ENCODE measurements at regions not wholly inside any gene's neighbourhood (a gene's known extent, or its start where the extent isn't known, plus 50 kb on each side); places are given as distances from the start of the nearest gene placed in this dataset.

- BruUV-seq (replicated peaks) = no TSS peak
- Histone ChIP-seq H4K20me1 (ENCODE audit: insufficient read depth) (no peaks in the 10 kb centered on the region), H3K9ac (ENCODE audit: low read length) (no peak overlapping the region), H3K9me3 (ENCODE audit: control insufficient read depth in 1 of 2, insufficient read depth in 1 of 2, low read depth in 1 of 2, low read length in 2 of 2) (peaks cover 7 to 16% of the 10 kb centered on the region in 2 experiments; a peak in 2 of 4 replicates), H3K4me3 (replicated peaks in 1 of 2; ENCODE audit: low read depth in 1 of 2, low read length in 2 of 2) (no peak overlapping the region), H3K27me3 (ENCODE audit: insufficient read depth, low read length) (no peaks in the 10 kb centered on the region), H3K4me2 (ENCODE audit: low read length) (no peak overlapping the region), H2AFZ (ENCODE audit: low read depth, low read length, poor library complexity, severe bottlenecking) (no peak overlapping the region), H3K36me3 (ENCODE audit: control insufficient read depth in 1 of 2, insufficient read depth in 2 of 2, low read length in 2 of 2) (no peaks in the 10 kb centered on the region), H3K4me1 (ENCODE audit: control insufficient read depth in 1 of 2, insufficient read depth in 2 of 2, low read length in 2 of 2) (no peaks in the 10 kb centered on the region), H3K27ac (ENCODE audit: low read depth, low read length) (no peak overlapping the region), H3K79me2 (ENCODE audit: insufficient read depth, low read length) (no peaks in the 10 kb centered on the region), H3K9me2 (ENCODE audit: insufficient read depth) (no peaks in the 10 kb centered on the region)
- intact Hi-C loops (cut with micrococcal nuclease) = no loop called here
- TF ChIP-seq EZH2phosphoT487 (IDR thresholded peaks at IDR 0.05; ENCODE audit: borderline replicate concordance) = no peak
- ChIA-PET CTCF (no interaction called here), RAD21 (ENCODE audit: low non-redundant PET in 1 of 2, low total read pairs in 2 of 2, uncharacterized antibody in 2 of 2, unreplicated experiment in 2 of 2) (no interaction called here), POLR2A (no interaction called here)
- DNase-seq (ENCODE audit: low read depth, low spot score) = no peak
- ATAC-seq = no peak
These were observed 682.2 kb upstream of the ANKRD30A start for GRCh38 chr10:36443233-36443632.

DNA sequence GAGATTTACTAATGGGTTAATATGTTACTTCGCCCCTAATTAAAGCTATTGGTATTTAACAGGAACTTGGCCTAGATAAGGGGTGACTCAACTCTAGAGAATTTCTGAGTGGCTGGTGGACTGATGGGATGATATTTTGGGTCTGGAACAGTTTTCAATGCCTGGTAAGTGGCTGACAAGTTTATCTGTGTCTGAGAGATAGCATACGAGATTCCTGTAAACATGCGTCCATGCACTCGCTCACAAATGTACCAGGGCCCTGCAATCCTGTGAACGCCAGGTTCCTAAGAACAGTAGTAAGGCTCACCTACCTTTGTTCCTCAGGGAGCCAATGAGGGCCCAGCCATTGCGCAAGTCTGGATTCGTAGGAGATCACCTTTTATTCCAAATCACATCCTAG lies 683.8 kb upstream of the ANKRD30A start:
- H3K4me1 ChIP-seq (ENCODE audit: control insufficient read depth in 1 of 2, insufficient read depth in 2 of 2, low read length in 2 of 2) = no peaks in the 10 kb centered on the region
- H3K9ac ChIP-seq (ENCODE audit: low read length) = no peak overlapping the region
- no peaks in the 10 kb centered on the region for H4K20me1 ChIP-seq (ENCODE audit: insufficient read depth)
- ChIA-PET CTCF (no interaction called here), POLR2A (no interaction called here), RAD21 (ENCODE audit: low non-redundant PET in 1 of 2, low total read pairs in 2 of 2, uncharacterized antibody in 2 of 2, unreplicated experiment in 2 of 2) (no interaction called here)
- no peaks in the 10 kb centered on the region for H3K36me3 ChIP-seq (ENCODE audit: control insufficient read depth in 1 of 2, insufficient read depth in 2 of 2, low read length in 2 of 2)
- no peak for TF ChIP-seq SRF (IDR thresholded peaks at IDR 0.05; ENCODE audit: low read depth)
- TF ChIP-seq JUND (IDR thresholded peaks at IDR 0.05) = no peak
- no peak for TF ChIP-seq ATF3 (IDR thresholded peaks at IDR 0.05)
- no peak for TF ChIP-seq EZH2 (IDR thresholded peaks at IDR 0.05)
- no peak for TF ChIP-seq POLR2AphosphoS5 (IDR thresholded peaks at IDR 0.05; ENCODE audit: low read depth, low read length)
- TF ChIP-seq POLR2A (IDR thresholded peaks at IDR 0.05; ENCODE audit: borderline replicate concordance, extremely low read depth, insufficient read depth, insufficient read length) = no peak
- TF ChIP-seq TCF7L2 (IDR thresholded peaks at IDR 0.05; ENCODE audit: borderline replicate concordance, extremely low read depth, insufficient read depth, insufficient read length) = no peak
- TF ChIP-seq REST (IDR thresholded peaks at IDR 0.05; ENCODE audit: low read depth) = no peak
- intact Hi-C loops (cut with micrococcal nuclease) = no loop called here
- no peak for DNase-seq (ENCODE audit: low read depth, low spot score)
- H3K4me3 ChIP-seq (replicated peaks in 1 of 2; ENCODE audit: low read depth in 1 of 2, low read length in 2 of 2) = no peak overlapping the region
- no peaks in the 10 kb centered on the region for H3K9me2 ChIP-seq (ENCODE audit: insufficient read depth)
- H3K9me3 ChIP-seq (ENCODE audit: control insufficient read depth in 1 of 2, insufficient read depth in 1 of 2, low read depth in 1 of 2, low read length in 2 of 2) = peaks cover 1 to 19% of the 10 kb centered on the region in 2 experiments; a peak in 2 of 4 replicates
- no peak overlapping the region for H3K27ac ChIP-seq (ENCODE audit: low read depth, low read length)
- no peaks in the 10 kb centered on the region for H3K79me2 ChIP-seq (ENCODE audit: insufficient read depth, low read length)
- ATAC-seq = no peak
- no peak overlapping the region for H3K4me2 ChIP-seq (ENCODE audit: low read length)
- no peaks in the 10 kb centered on the region for H3K27me3 ChIP-seq (ENCODE audit: insufficient read depth, low read length)
- no peak overlapping the region for H2AFZ ChIP-seq (ENCODE audit: low read depth, low read length, poor library complexity, severe bottlenecking)
- no TSS peak for BruUV-seq (replicated peaks)
